IMR-90 (cell line): ENCODE measurements at regions not wholly inside any gene's neighbourhood (a gene's known extent, or its start where the extent isn't known, plus 50 kb on each side); places are given as distances from the start of the nearest gene placed in this dataset.

Source experiments
- ATAC-seq: fragments of 200-7000 bp; cut with Tn5 transposase; 2 replicates; pipeline ENCODE4 v1.9.1; 2020; ENCODE audit warnings: low read depth, mild to moderate bottlenecking, moderate library complexity
- BruUV-seq: library from RNA; stranded (reverse); fragments of 400-500 nt; replicated peaks from 2 replicates; lab custom pipeline; 2021; lab: Mats Ljungman, UMichigan
- CTCF ChIA-PET: fragments of 300-600 bp; formaldehyde crosslinking; extraction: SDS; loops from one replicate; lab custom pipeline; 2021; ENCODE audit warnings: antibody characterized with exemption; lab: Yijun Ruan, JAX
- POLR2A ChIA-PET: fragments of 300-600 bp; sonication (Branson Sonifier 250); formaldehyde crosslinking; loops from one replicate; lab custom pipeline; 2022; ENCODE audit warnings: antibody characterized with exemption; ENCODE audit not compliant: unreplicated experiment; lab: Charles Lee
- DNase-seq: peaks from one replicate; pipeline ENCODE4 v3.0.0; 2013
- H2AFZ ChIP-seq: replicated peaks from 2 replicates; pipeline ENCODE3; 2013; ENCODE audit warnings: low read length, mild to moderate bottlenecking; ENCODE audit not compliant: poor library complexity
- H2AK5ac ChIP-seq: 2 replicates; pipeline ENCODE4 v1.6.1; 2013; ENCODE audit warnings: low read depth, low read length, inconsistent platforms
- H2AK9ac ChIP-seq: replicated peaks from 2 replicates; pipeline ENCODE3; 2013; ENCODE audit warnings: mild to moderate bottlenecking, low read depth, low read length, moderate library complexity; ENCODE audit not compliant: poor library complexity
- H2BK120ac ChIP-seq: 2 replicates; pipeline ENCODE4 v1.6.1; 2013; ENCODE audit warnings: low read depth, low read length, inconsistent platforms
- H2BK15ac ChIP-seq: 3 replicates; pipeline ENCODE4 v1.6.1; 2013; ENCODE audit warnings: low read depth, low read length, inconsistent platforms
- H2BK20ac ChIP-seq: 2 replicates; pipeline ENCODE4 v1.6.1; 2013; ENCODE audit warnings: low read depth, mild to moderate bottlenecking, inconsistent platforms, low read length, moderate library complexity
- H2BK5ac ChIP-seq: 2 replicates; pipeline ENCODE4 v1.6.1; 2013; ENCODE audit warnings: mild to moderate bottlenecking, low read depth, low read length, inconsistent platforms; ENCODE audit not compliant: poor library complexity, severe bottlenecking
- H3K14ac ChIP-seq: replicated peaks from 2 replicates; pipeline ENCODE4 v1.6.1; 2013; ENCODE audit warnings: low read depth, low read length, inconsistent platforms
- H3K18ac ChIP-seq: 2 replicates; pipeline ENCODE4 v1.6.1; 2013; ENCODE audit warnings: low read depth, low read length, control low read depth
- H3K23ac ChIP-seq: 2 replicates; pipeline ENCODE4 v1.6.1; 2013; ENCODE audit warnings: low read depth, low read length, inconsistent platforms
- H3K27ac ChIP-seq: 2 replicates; pipeline ENCODE4 v1.5.1; 2013; ENCODE audit warnings: mild to moderate bottlenecking, control low read depth, low read length; ENCODE audit not compliant: insufficient read depth
- H3K27me3 ChIP-seq: 2 replicates; pipeline ENCODE4 v1.6.1; 2013; ENCODE audit warnings: low read length; ENCODE audit not compliant: control insufficient read depth, insufficient read depth
- H3K36me3 ChIP-seq: 2 replicates; pipeline ENCODE4 v1.6.1; 2013; ENCODE audit warnings: low read length, mixed read lengths; ENCODE audit not compliant: control insufficient read depth, insufficient read depth
- H3K4ac ChIP-seq: 2 replicates; pipeline ENCODE4 v1.6.1; 2013; ENCODE audit warnings: low read depth, low read length, inconsistent platforms
- H3K4me1 ChIP-seq: 2 replicates; pipeline ENCODE4 v1.6.1; 2013; ENCODE audit warnings: low read length, mixed read lengths; ENCODE audit not compliant: control insufficient read depth, insufficient read depth
- H3K4me2 ChIP-seq: 2 replicates; pipeline ENCODE4 v1.6.1; 2013; ENCODE audit warnings: low read depth, mild to moderate bottlenecking, control low read depth, low read length, moderate library complexity
- H3K4me3 ChIP-seq: 2 replicates; pipeline ENCODE4 v1.5.1; 2013; ENCODE audit warnings: low read depth, mild to moderate bottlenecking, control low read depth, low read length, moderate library complexity; ENCODE audit not compliant: insufficient read depth
- H3K56ac ChIP-seq: 2 replicates; pipeline ENCODE4 v1.6.1; 2013; ENCODE audit warnings: low read length, inconsistent platforms; ENCODE audit not compliant: insufficient read depth; ENCODE audit errors: extremely low read depth
- H3K79me1 ChIP-seq, 2 experiments: 2 replicates each; pipeline ENCODE4 v1.6.1; 2013; ENCODE audit warnings: low read length in 2 of 2, inconsistent platforms in 1 of 2, low read depth in 1 of 2
- H3K9ac ChIP-seq: 2 replicates; pipeline ENCODE4 v1.6.1; 2013; ENCODE audit warnings: low read depth, low read length, control low read depth
- H3K9me1 ChIP-seq: 2 replicates; pipeline ENCODE4 v1.6.1; 2013; ENCODE audit warnings: low read length, inconsistent platforms; ENCODE audit not compliant: insufficient read depth
- H3K9me3 ChIP-seq: 2 replicates; pipeline ENCODE4 v1.6.1; 2013; ENCODE audit warnings: low read length; ENCODE audit not compliant: control insufficient read depth, insufficient read depth
- H4K20me1 ChIP-seq: 2 replicates; pipeline ENCODE4 v1.6.1; 2013; ENCODE audit warnings: low read length, inconsistent platforms; ENCODE audit not compliant: insufficient read depth
- H4K5ac ChIP-seq: 2 replicates; pipeline ENCODE4 v1.6.1; 2013; ENCODE audit warnings: mild to moderate bottlenecking, low read depth, low read length, control low read depth
- H4K8ac ChIP-seq, 2 experiments: 2 replicates each; pipeline ENCODE4 v1.6.1; 2013; ENCODE audit warnings: low read depth in 2 of 2, low read length in 2 of 2, control low read depth in 1 of 2, inconsistent platforms in 1 of 2
- H4K91ac ChIP-seq: 2 replicates; pipeline ENCODE4 v1.6.1; 2013; ENCODE audit warnings: low read depth, low read length, inconsistent platforms; ENCODE audit not compliant: insufficient read depth
- BHLHE40 ChIP-seq: fragments of 150-350 bp; IDR thresholded peaks from 2 replicates; pipeline ENCODE4 v1.6.1; 2016; ENCODE audit warnings: mild to moderate bottlenecking, low read depth, low read length
- CEBPB ChIP-seq: IDR thresholded peaks from 2 replicates; pipeline ENCODE4 v1.6.1; 2012; ENCODE audit warnings: low read depth, low read length, improper control_type of control experiment
- CHD1 ChIP-seq: IDR thresholded peaks from 2 replicates; pipeline ENCODE4 v1.6.1; 2012; ENCODE audit warnings: low read depth, low read length, improper control_type of control experiment
- CTCF ChIP-seq: conservative IDR thresholded peaks from 2 replicates; pipeline ENCODE4 v1.5.1; 2012; ENCODE audit warnings: mild to moderate bottlenecking, low read depth, low read length, improper control_type of control experiment
- ELK1 ChIP-seq: fragments of 150-350 bp; IDR thresholded peaks from 2 replicates; pipeline ENCODE4 v1.6.1; 2016; ENCODE audit warnings: low read depth, mild to moderate bottlenecking, low read length, moderate library complexity, borderline replicate concordance
- FOS ChIP-seq: fragments of 150-350 bp; IDR thresholded peaks from 2 replicates; pipeline ENCODE4 v1.6.1; 2016; ENCODE audit warnings: low read depth, low read length
- MAFK ChIP-seq: IDR thresholded peaks from 2 replicates; pipeline ENCODE4 v1.6.1; 2012; ENCODE audit warnings: low read depth, low read length, improper control_type of control experiment
- MAZ ChIP-seq: IDR thresholded peaks from 2 replicates; pipeline ENCODE4 v1.6.1; 2012; ENCODE audit warnings: low read depth, mild to moderate bottlenecking, low read length, improper control_type of control experiment, moderate library complexity, borderline replicate concordance
- MXI1 ChIP-seq: IDR thresholded peaks from 2 replicates; pipeline ENCODE4 v1.6.1; 2012; ENCODE audit warnings: low read depth, mild to moderate bottlenecking, low read length, moderate library complexity, borderline replicate concordance
- NFE2L2 ChIP-seq: fragments of 150-350 bp; IDR thresholded peaks from 2 replicates; pipeline ENCODE4 v1.6.1; 2016; ENCODE audit warnings: low read depth, mild to moderate bottlenecking, low read length
- POLR2A ChIP-seq: IDR thresholded peaks from 2 replicates; pipeline ENCODE4 v1.6.1; 2012; ENCODE audit warnings: mild to moderate bottlenecking, low read depth, low read length
- RAD21 ChIP-seq: IDR thresholded peaks from 2 replicates; pipeline ENCODE4 v1.6.1; 2012; ENCODE audit warnings: low read length, improper control_type of control experiment
- RCOR1 ChIP-seq: IDR thresholded peaks from 2 replicates; pipeline ENCODE4 v1.6.1; 2012; ENCODE audit warnings: mild to moderate bottlenecking, low read length, improper control_type of control experiment; ENCODE audit not compliant: insufficient replicate concordance
- RFX5 ChIP-seq: IDR thresholded peaks from 2 replicates; pipeline ENCODE4 v1.8.0; 2012; ENCODE audit warnings: low read depth, mild to moderate bottlenecking, low read length, moderate library complexity
- SMC3 ChIP-seq: fragments of 150-350 bp; IDR thresholded peaks from 2 replicates; pipeline ENCODE4 v1.6.1; 2016; ENCODE audit warnings: low read depth, mild to moderate bottlenecking, antibody characterized with exemption, low read length, moderate library complexity
- USF2 ChIP-seq: fragments of 150-350 bp; IDR thresholded peaks from 2 replicates; pipeline ENCODE4 v1.6.1; 2017; ENCODE audit warnings: mild to moderate bottlenecking, antibody characterized with exemption, low read length, low read depth
- WGBS, 2 experiments: methylation state at CpG; one replicate each; pipeline versions ENCODE4 v1.1.5 to v1.1.7; 2013; ENCODE audit warnings: missing lambda C conversion rate in 2 of 2; ENCODE audit not compliant: insufficient read length in 1 of 2; ENCODE audit errors: extremely low coverage in 2 of 2; 5-methylcytosine and 5-hydroxymethylcytosine counted together
- dilution Hi-C: fragments of 300-500 bp; cut with HindIII; formaldehyde crosslinking; loops from one replicate; pipeline ENCODE4 v1.14.3; 2018; ENCODE audit warnings: low sequenced_read_pairs; ENCODE audit not compliant: unreplicated experiment
- in situ Hi-C: fragments of 300-500 bp; cut with MboI; formaldehyde crosslinking; loops from 3 replicates; pipeline ENCODE4 v1.14.3; 2019; ENCODE audit warnings: low sequenced_read_pairs, inconsistent platforms, mixed read lengths
- intact Hi-C: fragments of 100-400 bp; cut with micrococcal nuclease; formaldehyde crosslinking; loops from 2 replicates; pipeline ENCODE4 v1.10.0; 2022

- Histone ChIP-seq H3K4me3 (no peak overlapping the region), H2BK5ac (no peak overlapping the region), H3K56ac (no peak overlapping the region), H3K4me2 (no peak overlapping the region), H3K36me3 (no peaks in the 10 kb centered on the region), H3K27me3 (no peaks in the 10 kb centered on the region), H3K79me1 (no peaks in the 10 kb centered on the region), H4K8ac (no peak overlapping the region), H3K23ac (no peak overlapping the region), H4K91ac (no peak overlapping the region), H4K5ac (no peak overlapping the region), H4K20me1 (no peaks in the 10 kb centered on the region), H2AK5ac (no peak overlapping the region), H2BK120ac (no peak overlapping the region), H2BK20ac (no peak overlapping the region), H3K27ac (no peak overlapping the region), H3K4ac (no peak overlapping the region), H2AK9ac (no peak overlapping the region), H3K4me1 (no peaks in the 10 kb centered on the region), H2BK15ac (no peak overlapping the region), H3K18ac (no peak overlapping the region), H3K9me3 (peaks cover 2% of the 10 kb centered on the region), H3K14ac (no peak overlapping the region), H2AFZ (no peak overlapping the region), H3K9ac (no peak overlapping the region), H3K9me1 (no peaks in the 10 kb centered on the region)
- in situ Hi-C loops, result no loop called here
- DNase-seq (no peak), ATAC-seq (no peak)
- CTCF ChIA-PET, result no interaction called here
- TF ChIP-seq MAFK (no peak), USF2 (no peak), FOS (no peak), RAD21 (no peak), RCOR1 (no peak), ELK1 (no peak), CTCF (no peak), MXI1 (no peak), CEBPB (no peak), SMC3 (no peak), POLR2A (no peak), CHD1 (no peak), RFX5 (no peak), BHLHE40 (no peak), NFE2L2 (no peak), MAZ (no peak)
- POLR2A ChIA-PET, result no interaction called here
- WGBS, 2 experiments, result no CpG with 5 or more reads among the region's 1 CpG
- dilution Hi-C loops, result no loop called here
- no TSS peak for BruUV-seq
- intact Hi-C loops, result no loop called here
Observed at GRCh38 chr11:41970681-41971080, 511.2 kb upstream of the LRRC4C start.
